ENCODE measurements at regions not wholly inside any gene's neighbourhood (a gene's known extent, or its start where the extent isn't known, plus 50 kb on each side); places are given as distances from the start of the nearest gene placed in this dataset.
A peak's percentile ranks its signal among the peaks of the same experiment; 100 is the strongest.

DNA sequence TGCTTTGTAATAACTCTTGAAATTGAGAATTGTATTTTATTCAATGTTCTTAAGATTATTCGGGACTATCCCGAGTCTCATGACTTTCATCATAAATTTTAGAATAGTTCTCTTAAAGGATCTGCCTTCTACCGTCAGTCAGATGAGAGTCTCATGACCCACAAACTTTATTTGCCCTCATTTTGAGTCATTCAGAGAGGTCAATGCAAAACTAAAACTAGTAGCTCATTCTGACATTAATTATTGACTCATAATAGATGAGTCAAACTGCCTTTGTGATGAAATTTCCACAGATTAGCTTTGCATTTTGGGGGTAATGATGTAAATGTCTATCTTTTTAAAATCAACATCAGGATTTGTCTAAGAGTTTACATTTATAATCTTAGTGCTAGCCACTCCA lies 1527.3 kb downstream of the TECRL start:
- no peak for DNase-seq (ENCODE audit: low read depth)

DNA sequence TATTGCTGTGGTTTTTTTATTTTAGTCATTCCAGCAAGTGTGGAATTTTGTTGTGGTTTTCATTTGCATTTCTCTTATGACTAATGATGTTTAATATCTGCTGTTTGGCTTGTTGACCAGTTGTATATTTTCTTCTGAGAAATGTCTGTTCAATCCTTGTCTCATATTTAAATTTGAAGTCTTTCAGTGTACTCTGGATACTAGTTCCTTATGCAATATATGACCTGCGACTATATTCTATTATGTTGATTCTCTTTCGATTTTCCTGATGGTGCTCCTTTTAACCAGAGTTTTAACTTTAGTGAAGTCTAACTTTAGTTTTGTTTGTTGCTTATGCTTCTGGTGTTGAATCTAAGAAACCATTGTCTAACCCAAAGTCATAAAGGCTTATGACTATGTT lies 1528.0 kb downstream of the TECRL start:
- no peak for DNase-seq (ENCODE audit: low read depth)

DNA sequence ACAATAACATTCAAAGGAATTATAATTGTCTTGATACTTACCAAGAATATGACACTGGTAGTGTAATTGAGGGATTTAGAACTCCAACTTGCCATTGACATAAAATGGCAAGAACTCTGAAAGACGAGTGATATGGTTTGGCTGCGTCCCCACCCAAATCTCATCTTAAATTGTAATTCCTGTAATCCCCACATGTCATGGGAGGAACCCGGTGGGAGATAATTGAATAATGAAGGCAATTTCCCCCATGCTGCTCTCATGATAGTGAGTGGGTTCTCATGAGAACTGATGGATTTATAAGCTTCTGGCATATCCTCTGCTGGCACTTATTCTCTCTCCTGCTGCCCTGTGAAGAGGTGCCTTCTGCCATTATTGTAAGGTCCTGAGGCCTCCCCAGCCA lies 1536.4 kb downstream of the TECRL start:
- DNase-seq (ENCODE audit: low read depth), result no peak

DNA sequence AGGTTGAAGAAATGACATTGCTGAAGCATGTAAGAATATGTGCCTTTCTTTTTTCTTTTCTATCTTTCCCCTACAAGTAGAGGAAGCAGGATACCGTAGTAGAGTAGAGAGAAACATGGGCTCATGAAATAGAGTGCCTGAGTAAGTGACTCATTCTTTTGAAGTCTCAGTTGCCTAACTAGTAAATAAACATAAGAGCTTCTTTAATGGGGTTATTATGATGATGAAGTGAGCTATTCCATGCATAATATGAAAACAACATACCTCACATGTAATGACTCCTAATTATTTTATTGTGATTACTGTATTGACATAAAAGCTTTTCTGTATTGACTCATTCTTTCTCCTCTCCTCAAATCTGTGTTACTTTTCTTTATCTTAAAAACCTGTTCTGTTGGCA lies 1538.2 kb downstream of the TECRL start:
- no peak for DNase-seq (ENCODE audit: low read depth)

DNA sequence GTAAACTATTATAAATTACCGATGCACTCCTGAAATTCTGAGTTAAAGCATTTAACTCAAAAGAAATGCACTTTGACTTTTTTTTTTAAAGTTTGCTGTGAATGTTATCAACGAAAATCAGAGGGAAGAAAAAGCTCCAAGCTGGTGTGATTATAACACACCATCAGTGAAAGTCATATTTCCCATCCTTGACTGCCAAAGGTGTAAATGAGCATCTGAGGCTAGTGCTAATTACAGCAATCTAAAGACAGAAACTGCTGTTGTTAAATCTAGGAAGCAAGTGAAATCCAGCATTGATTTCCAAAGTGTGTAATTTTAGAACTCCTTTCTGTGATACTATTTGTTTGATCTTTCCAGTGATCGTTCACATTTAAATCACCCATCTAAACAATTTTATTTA lies 1538.8 kb downstream of the TECRL start:
- DNase-seq (ENCODE audit: low read depth), result no peak

DNA sequence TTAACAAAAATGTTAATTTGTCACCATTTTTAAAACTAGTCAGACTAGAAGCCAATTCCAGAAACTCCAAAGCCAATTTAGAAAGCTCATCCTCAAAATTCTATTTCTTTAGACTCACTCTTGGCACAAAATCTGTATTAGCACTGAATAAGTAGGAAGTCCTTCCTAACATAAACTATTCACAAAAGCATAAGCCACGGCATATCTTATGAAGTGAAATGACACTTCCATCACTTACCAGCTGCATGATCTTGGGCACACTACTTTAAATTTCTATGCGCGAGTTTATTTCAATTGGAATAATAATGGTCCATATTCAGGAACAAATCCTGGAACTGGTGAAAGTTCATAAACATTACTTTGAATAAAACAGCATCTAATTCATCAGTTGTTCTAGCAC lies 1544.0 kb downstream of the TECRL start:
- DNase-seq (ENCODE audit: low read depth), result no peak

DNA sequence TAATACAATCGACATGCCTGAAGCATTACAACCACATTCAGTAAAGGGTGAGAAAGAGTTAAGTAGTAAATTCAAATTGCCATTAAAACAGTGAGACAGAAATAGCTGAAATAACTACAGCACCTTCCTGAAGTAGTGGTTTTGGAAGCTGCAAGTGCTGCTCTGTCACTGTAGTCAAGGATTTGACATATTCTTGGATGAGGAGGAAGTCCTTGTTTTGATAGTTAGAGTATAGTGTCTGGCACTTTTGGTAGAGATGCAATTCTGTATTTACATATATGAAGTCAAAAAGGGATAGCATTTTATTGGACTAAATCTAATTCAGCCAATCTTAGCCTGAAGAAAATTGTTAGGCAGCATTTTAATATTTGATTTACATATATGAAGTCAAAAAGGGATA lies 1559.6 kb downstream of the TECRL start:
- no peak for DNase-seq (ENCODE audit: low read depth)

DNA sequence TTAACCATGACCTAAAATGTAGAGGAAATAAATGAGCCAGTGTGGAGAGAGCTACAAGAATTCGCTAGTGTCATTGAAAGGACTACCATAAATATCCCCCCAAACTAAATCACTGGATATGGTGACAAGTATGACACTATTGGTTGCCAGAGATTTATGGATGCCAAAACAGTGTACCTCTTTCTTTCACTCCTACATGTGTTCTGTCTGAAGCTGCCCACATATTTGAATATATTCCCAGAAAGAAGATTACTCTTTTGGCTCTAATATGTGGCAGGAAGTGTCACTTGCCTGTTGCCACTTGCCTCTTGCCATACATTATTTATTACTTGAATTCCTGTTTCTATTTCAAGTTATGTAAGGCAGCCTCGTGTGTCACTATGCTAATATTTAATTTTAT lies 1573.6 kb downstream of the TECRL start:
- DNase-seq (ENCODE audit: low read depth), result no peak

DNA sequence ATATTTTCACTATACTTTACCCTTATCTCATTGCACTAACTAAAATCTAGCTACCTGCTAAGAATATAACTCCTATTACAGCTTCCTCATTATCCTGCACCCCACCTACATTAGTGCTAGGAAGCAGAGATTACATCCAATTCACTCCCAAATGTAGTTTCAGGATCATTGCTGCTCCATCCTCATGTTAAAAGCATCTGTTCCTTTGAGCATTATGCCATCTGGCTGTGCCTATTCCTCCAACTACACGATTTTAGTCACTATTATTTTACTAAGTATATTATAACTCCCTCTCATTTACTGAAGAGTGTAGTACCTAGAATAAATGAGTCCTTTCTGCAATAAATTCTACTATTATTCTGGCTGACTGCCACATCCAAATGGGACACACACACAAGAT lies 1586.9 kb downstream of the TECRL start:
- DNase-seq (ENCODE audit: low read depth), result no peak

DNA sequence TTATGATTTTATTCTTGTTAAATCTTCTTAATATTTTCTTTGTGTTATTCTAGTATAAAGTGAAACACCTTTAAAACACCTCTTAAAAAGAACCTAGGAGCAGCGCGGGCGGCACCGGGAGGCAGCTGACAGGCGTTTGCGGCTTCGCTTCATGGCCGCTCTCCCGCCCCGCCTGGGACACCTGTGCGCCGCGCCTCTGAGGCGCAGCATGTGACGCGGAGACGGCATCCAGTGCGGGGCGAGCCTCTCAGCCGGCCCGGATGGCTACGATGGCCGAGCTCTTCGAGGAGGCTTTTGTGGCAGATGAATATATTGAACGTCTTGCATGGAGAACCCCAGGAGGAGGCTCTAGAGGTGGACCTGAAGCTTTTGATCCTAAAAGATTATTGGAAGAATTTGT lies 1592.7 kb downstream of the TECRL start:
- DNase-seq (ENCODE audit: low read depth), result no peak

DNA sequence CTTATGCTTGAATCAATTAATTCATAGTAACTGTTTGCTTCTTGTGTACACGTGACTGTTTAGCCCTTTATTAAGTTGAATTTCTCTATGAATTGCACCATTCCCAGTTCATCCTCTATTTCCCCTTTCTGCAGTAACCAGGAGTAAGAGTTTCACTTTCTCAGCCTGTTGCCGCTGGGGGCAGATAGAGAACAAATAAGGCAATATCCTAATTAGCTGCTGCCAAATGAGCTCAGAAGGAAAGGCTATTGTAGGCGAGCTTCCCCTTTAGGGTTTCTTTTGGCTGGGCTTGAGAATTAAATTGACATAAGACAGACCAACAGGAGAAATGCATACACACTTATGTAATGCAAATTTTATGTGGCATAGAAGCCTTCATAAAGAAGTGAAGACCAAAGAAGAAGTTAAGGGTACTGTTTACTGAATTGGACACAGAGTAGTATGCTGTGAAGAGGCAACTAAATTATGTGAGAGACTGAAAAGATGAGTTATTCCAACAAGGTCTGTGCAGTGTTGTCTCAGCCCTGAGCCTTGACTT lies 1594.7 kb downstream of the TECRL start:
- peak; percentile 2 for DNase-seq (ENCODE audit: low read depth)

DNA sequence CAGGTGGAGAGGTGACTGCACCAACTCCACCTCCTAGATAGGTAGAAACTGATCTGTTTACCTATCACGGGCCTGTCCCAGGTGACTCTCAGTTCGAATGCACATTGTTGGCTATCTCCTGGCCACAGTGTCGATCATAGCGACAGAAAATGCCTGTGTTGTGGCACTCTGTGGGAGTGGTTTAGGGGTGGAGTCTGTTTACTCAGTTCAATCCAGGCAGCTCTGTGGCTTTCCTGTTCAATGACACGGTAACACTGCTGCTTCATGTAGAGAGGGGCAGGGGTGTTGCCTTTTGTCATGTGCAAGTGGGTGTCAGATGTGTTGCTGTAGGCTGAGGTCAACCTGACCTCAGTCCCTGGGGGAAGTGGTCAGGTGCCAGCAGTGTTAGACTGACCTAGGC lies 1602.4 kb downstream of the TECRL start:
- no peak for DNase-seq (ENCODE audit: low read depth)

DNA sequence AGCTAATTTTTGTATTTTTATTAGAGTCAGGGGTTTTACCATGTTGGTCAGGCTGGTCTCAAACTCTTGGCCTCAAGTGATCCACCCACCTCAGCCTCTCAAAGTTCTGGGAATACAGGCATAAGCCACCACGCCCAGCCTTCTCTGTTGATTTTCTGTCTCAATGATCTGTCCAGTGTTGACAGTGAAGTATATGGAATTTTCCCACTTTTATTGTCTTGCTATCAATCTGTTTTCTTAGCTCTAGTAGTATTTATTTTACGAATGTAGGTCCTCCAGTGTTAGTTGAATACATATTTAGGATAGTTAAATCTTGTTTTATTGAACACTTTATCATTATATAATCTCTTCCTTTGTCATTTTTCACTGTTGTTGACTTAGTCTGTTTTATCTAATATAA lies 1603.9 kb downstream of the ADGRL3 start:
- no peak for DNase-seq (ENCODE audit: low read depth)

DNA sequence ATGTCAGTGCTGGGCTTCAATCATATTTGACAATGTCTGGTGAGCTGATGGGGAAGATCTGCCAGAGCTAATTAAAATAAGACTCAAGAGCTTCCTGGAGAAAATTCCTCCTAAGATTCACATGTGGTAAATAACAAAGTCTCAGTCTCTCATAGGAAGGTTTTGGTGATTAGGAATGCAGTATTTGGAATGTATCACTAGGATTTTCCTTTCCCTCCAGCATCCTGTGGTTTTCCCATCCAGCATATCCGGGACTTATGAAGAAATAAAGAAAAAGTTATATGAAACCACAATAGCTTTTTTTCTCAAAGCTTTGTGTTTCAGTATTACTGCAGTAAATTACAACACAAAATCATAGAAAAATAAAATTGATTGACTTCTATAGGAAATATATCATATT lies 1597.1 kb downstream of the ADGRL3 start:
- DNase-seq (ENCODE audit: low read depth), result no peak

DNA sequence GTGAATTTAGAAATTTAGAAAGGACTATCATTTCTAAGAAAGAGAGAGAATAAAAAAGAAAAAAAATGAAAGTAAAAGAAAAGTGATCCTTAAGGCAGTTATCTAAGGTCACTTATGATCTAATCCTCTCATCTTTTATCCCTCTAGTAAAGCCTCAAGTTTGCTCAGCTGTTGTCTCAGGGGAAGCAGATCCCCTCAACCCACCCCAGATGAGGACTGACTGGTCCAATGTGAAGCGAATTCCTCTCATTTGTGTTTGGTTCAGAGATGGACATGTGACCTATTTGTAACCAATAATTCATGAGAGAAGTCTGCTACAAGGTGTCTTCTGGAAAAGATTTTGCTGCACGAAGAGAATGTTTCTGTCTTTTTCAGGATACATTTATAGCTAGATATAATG lies 1591.3 kb downstream of the ADGRL3 start:
- DNase-seq (ENCODE audit: low read depth), result no peak

DNA sequence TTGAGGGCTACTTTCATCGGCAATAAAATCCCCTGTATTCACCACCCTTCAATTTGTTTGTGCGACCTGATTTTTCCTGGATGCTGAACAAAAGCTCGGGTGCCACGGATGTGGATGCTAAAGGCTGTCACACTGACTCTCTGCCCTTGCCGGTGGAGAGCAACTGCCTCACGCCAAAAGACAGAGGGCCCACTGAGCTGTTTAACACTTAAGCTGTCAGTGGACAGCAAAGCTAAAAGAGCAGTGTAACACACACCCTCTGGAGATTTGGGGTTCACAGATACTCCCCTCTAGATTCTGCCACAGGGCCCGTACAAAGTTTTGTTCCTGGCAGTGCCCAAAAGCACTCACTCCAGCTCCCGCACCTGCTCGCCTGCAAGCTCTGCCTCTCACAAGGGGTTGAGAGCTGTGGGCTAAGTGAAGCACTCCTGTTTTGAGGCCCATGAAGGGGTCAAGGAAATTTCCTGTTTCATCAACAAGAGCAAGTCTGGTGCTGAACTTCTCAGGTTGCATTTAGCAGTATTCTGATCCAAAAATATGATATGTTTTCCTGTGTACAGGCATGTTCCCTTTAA lies 1571.9 kb downstream of the ADGRL3 start:
- no peak for DNase-seq (ENCODE audit: low read depth)

DNA sequence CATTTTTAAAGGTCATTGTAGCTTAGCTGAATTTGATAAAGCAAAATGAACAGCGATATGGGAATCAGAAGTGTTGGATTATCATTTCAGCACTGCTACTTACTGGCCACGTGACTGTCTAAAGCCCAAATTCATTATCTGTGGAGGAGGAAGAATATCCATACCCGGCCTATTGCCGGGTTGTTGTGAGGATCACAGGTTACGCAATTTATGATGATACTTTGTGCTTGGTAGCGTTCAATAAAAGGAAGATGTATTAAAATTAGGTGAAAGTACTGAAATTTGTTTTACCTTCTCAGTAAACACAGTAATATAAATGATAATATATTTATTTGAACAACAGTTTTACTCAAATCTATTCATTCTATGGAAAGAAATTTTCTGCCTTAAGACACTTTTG lies 1540.2 kb downstream of the ADGRL3 start:
- no peak for DNase-seq (ENCODE audit: low read depth)

DNA sequence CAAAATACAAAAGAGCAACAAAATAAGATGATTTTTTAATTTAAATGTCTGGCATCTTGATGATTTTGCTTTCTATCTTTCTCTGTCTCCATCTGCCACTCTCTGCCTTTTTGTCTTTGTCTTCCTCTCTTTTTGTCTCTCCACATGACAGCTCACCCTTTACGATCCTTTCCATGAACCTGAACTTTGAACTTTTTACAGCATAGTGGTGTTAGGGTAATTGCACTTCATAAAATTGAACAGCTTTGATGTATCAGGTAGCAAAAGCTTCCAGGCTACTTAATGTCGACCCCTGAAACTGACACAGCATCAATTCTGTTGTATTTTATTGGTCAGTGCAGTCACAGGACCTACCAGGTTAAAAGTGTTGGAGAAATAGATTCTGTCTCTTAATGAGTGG lies 1517.0 kb downstream of the ADGRL3 start:
- DNase-seq (ENCODE audit: low read depth), result no peak

DNA sequence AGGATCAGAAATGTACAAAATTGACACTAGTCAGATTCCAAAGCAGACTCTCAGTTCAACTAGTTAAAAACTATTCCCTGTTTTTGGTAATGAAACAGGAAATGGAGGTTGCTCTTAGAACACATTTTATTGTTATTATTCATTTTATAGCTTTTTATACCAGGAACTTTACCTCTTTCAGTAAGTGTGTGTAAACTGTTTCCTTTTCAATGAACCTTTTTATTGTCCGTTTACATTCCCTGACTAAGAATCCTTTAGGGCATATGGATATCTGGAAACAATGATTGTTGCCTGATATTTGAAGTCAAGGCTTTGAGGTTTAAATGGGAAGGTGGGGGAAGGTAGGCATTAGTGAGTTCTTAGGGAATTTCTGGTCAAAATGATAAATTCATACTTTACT lies 1511.4 kb downstream of the ADGRL3 start:
- no peak for DNase-seq (ENCODE audit: low read depth)

DNA sequence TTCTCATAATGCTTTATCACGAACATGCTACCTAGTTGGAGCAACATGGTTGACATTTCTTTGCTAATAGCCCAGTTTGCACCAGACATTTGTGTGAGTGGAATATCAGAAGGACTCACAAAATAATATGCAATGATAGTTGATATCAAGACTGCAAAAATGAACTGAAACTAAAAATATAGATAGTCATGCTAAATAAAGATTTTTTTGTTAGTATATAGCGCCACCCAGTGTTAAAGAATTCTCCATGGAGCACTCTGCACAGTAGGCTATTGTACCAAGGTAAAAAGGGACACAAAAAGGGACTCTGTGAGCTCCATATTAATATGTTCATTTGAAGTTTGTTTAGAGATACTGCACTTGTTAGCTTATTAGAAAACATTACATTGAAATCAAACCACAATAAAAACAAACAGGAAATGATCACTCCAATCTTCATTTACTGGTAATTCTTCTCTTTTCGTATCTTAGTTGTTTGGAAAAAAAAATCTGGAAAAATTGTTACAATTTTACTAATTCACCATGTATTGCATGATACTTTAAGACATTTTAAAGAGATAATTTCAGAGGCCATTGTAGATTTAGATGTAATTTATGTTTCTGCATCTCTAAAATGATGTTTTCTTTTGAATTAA lies 1509.6 kb downstream of the ADGRL3 start:
- DNase-seq (ENCODE audit: low read depth), result peak; percentile 24

DNA sequence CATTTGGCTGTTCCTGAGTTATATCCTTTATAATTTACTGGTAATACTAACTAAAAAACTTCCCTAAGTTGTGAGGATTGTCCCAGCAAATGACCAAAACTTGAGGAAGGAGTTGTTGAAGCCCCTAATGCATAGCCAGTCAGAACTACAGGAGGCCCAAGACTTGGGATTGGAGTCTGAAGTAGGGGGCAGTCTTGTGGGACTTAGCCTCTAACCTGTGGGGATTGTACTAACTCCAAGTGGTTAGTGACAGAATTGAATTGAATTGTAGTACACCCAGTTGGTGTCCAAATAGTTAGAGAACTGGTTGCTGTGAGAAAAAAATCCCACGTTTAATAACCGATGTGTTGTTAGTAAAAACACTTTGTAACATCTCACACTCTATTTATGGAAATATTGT lies 1506.3 kb downstream of the ADGRL3 start:
- DNase-seq (ENCODE audit: low read depth), result no peak

DNA sequence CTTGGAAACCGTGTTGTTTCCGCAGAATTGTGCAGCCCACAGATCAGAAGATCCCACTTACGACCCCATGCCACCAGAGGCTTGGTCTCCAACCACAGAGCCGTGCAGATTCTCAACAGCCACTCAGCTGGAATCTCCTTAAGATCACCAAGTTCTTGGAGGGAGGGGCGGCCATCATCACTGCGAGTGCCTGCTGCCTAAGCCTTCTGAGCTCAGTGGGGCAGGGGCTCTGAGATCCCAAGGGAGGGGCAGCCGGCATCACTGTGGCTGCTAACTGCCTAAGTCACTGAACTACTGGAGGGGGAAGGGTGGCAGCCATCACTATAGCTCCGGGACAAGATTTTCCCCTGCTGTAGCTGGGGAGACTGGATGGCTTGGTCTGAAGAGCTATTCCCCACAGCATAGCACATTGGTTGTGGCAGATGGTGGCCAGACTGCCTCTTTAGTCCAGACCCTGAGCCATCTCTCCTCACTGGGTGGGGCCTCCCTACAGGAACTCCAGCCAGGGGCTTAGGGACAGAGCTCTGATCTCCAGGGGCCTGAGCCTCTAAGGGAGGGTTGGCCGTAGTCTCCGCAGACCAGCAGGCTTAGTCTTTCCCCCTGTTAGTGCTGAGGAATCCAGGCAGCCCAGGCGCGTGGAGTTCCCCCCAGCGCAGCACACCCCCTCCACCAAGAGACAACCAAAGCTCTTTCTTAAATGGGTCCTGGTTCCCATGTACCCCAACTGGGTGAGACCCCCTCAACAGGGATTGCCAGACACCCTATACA lies 1483.9 kb downstream of the ADGRL3 start:
- no peak for DNase-seq (ENCODE audit: low read depth)

DNA sequence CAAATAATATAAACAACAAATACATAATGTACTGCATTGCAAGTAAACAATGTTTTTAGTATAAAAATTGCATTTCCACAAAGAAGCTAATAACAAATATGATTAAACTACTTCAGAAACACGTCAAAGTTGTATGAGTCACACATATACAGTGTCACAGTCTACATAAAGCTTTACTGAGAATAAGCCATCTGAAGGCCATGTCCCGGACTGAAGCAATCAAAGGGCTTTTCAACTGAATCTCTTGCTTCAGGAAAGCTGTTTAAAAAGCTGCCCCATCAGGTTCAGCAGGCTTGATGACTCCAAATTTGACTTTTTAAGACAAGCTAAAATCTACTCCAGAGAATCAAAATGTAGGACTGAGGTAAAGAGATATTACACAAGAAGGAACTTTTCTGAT lies 1476.8 kb downstream of the ADGRL3 start:
- DNase-seq (ENCODE audit: low read depth), result no peak

DNA sequence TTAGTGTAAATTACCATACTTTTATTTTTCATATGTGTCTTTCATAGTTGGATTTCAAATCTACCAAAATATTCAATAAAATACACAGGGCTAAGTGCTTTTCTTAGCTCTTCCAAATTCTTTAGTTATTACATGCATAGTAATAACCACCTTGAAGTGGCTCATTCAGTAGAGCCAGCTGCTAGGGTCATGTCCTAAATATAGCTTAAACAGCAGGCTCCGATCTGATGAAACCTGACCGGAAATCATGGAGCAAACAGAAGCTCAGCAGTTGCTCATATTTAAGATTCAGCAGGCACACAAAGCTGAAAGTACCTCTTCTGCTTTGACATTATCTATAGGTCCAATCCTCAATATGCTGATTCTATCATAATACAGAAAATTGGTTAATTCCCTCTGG lies 1470.4 kb downstream of the ADGRL3 start:
- DNase-seq (ENCODE audit: low read depth), result no peak
